Psoas muscle (tissue), 7 donors: ENCODE measurements at regions not wholly inside any gene's neighbourhood (a gene's known extent, or its start where the extent isn't known, plus 50 kb on each side); places are given as distances from the start of the nearest gene placed in this dataset.

ENCODE experiments used
- ATAC-seq, 4 donors: fragments of 200-7000 bp; cut with Tn5 transposase; one replicate each; pipeline ENCODE4 v1.9.1; 2020; ENCODE audit warnings: moderate library complexity in 3 of 4, mild to moderate bottlenecking in 2 of 4
- DNase-seq, 2 donors: peaks; one replicate each; pipeline ENCODE4 v3.0.0-alpha.2; 2020
- H3K27ac ChIP-seq: fragments of 200-600 bp; one replicate; pipeline ENCODE4 v1.8.0; 2022
- H3K27me3 ChIP-seq, 3 donors: fragments of 200-600 bp in 1 of 3; one replicate each; pipeline versions ENCODE4 v1.6.1 to v1.8.0; 2013 to 2022; ENCODE audit warnings: low read length in 2 of 3, mild to moderate bottlenecking in 2 of 3, moderate library complexity in 1 of 3; ENCODE audit not compliant: insufficient read depth in 3 of 3
- H3K36me3 ChIP-seq, 2 donors: fragments of 200-600 bp in 1 of 2; one replicate each; pipeline versions ENCODE4 v1.6.1 to v1.8.0; 2013 to 2022; ENCODE audit warnings: low read depth in 1 of 2, mild to moderate bottlenecking in 1 of 2, moderate library complexity in 1 of 2; ENCODE audit not compliant: insufficient read depth in 1 of 2
- H3K4me1 ChIP-seq: fragments of 200-600 bp; one replicate; pipeline ENCODE4 v1.8.0; 2022
- H3K4me3 ChIP-seq: fragments of 200-600 bp; one replicate; pipeline ENCODE4 v1.8.0; 2022; ENCODE audit warnings: mild to moderate bottlenecking
- H3K9me3 ChIP-seq: fragments of 200-600 bp; one replicate; pipeline ENCODE4 v1.8.0; 2022
- CTCF ChIP-seq: fragments of 200-600 bp; IDR thresholded peaks from one replicate; pipeline ENCODE4 v1.8.0; 2022; ENCODE audit warnings: antibody characterized with exemption
- WGBS, 3 donors: extraction: QIAGEN DNeasy Blood & Tissue Kit; methylation state at CpG; one replicate each; pipeline versions ENCODE4 v1.1.6 to v1.1.7; 2013; 5-methylcytosine and 5-hydroxymethylcytosine counted together
- intact Hi-C, 2 donors: fragments of 100-400 bp; cut with DNase I; formaldehyde crosslinking; loops; one replicate each; pipeline versions ENCODE4 v1.11.0 to v1.14.2; 2022
- donor health status: healthy with polysubstance abuse.
- donor health status: DM: no; HTN: no; CAD: no; lungs with moderate emphysema.
- donor health status: Bipolar disorder and iron deficiency.
- donor health status: healthy.
- donor health status: DM: yes; HTN: yes; CAD: no.
- donor health status: DM: no; HTN: no; CAD: no.
- donor health status: DM: yes; HTN: yes; CAD: no.

GRCh38 chr5:126074538-126074937 is 348.7 kb upstream of the GRAMD2B start:
- Histone ChIP-seq H3K4me3 (no peak overlapping the region), H3K9me3 (peaks cover 6% of the 10 kb centered on the region), H3K27me3 (no peaks in the 10 kb centered on the region), H3K27ac (no peak overlapping the region), H3K36me3 (no peaks in the 10 kb centered on the region), H3K4me1 (no peaks in the 10 kb centered on the region)
- ATAC-seq = no peak
- DNase-seq = no peak
- intact Hi-C loops = no loop called here
- WGBS, 3 donors = 48 to 67% (median 64%) methylated on average over 1 of the region's 1 CpG
- no peak for TF ChIP-seq CTCF

GRCh38 chr5:126079266-126079665 is 343.9 kb upstream of the GRAMD2B start:
- Histone ChIP-seq H3K27ac (no peak overlapping the region), H3K4me3 (no peak overlapping the region), H3K27me3 (peaks cover 0 to 2% (median 0%) of the 10 kb centered on the region in 3 donors), H3K9me3 (no peaks in the 10 kb centered on the region), H3K4me1 (no peaks in the 10 kb centered on the region), H3K36me3 (no peaks in the 10 kb centered on the region)
- 30 to 34% (median 32%) methylated on average over 3 of the region's 3 CpGs for WGBS, 3 donors
- TF ChIP-seq CTCF = no peak
- intact Hi-C loops = no loop called here
- ATAC-seq (no peak), DNase-seq (no peak)

GRCh38 chr5:126081209-126081608 is 342.0 kb upstream of the GRAMD2B start:
- intact Hi-C loops = no loop called here
- no peak for TF ChIP-seq CTCF
- Histone ChIP-seq H3K27ac (no peak overlapping the region), H3K4me1 (no peaks in the 10 kb centered on the region), H3K4me3 (no peak overlapping the region), H3K9me3 (peaks cover 7% of the 10 kb centered on the region), H3K27me3 (peaks cover 0 to 2% (median 0%) of the 10 kb centered on the region in 3 donors), H3K36me3 (no peaks in the 10 kb centered on the region)
- ATAC-seq (no peak), DNase-seq (no peak)
- 92 to 99% (median 96%) methylated on average over 2 of the region's 2 CpGs for WGBS, 3 donors

- Histone ChIP-seq H3K4me1 (no peaks in the 10 kb centered on the region), H3K4me3 (no peak overlapping the region), H3K9me3 (no peaks in the 10 kb centered on the region), H3K36me3 (no peaks in the 10 kb centered on the region), H3K27ac (no peak overlapping the region), H3K27me3 (no peaks in the 10 kb centered on the region)
- DNase-seq = no peak
- 47 to 49% (median 48%) methylated on average over 2 of the region's 2 CpGs for WGBS, 3 donors
- ATAC-seq = no peak
- intact Hi-C loops = no loop called here
- TF ChIP-seq CTCF = no peak
These were observed 330.2 kb upstream of the GRAMD2B start for GRCh38 chr5:126093041-126093440.

- ATAC-seq (no peak), DNase-seq (no peak)
- no peaks in the 10 kb centered on the region for H3K36me3 ChIP-seq
- intact Hi-C loops = no loop called here
- H3K27me3 ChIP-seq = no peaks in the 10 kb centered on the region
- no peak for TF ChIP-seq CTCF
- H3K27ac ChIP-seq = no peak overlapping the region
- H3K4me1 ChIP-seq = no peaks in the 10 kb centered on the region
- no peak overlapping the region for H3K4me3 ChIP-seq
- no peaks in the 10 kb centered on the region for H3K9me3 ChIP-seq
- 91 to 95% (median 94%) methylated on average over 5 of the region's 5 CpGs for whole genome bisulfite sequencing, 3 donors
These were observed 329.5 kb upstream of the GRAMD2B start for GRCh38 chr5:126093718-126094117.
